MM.1S (cell line): ENCODE measurements at regions not wholly inside any gene's neighbourhood (a gene's known extent, or its start where the extent isn't known, plus 50 kb on each side); places are given as distances from the start of the nearest gene placed in this dataset.
"Not testable (repeated sequence)": the region's sequence is repeated elsewhere in the genome, so short reads cannot be mapped to it uniquely, and the experiment has no call there.

Source experiments
- EZH2 ChIP-seq: fragments of 300-600 bp; sonication (generic); optimal IDR thresholded peaks from 2 replicates; pipeline ENCODE3; 2017; ENCODE audit warnings: low read depth, mild to moderate bottlenecking, antibody characterized with exemption, low read length, mixed read lengths
- TF ChIP-seq, protein P1 (sequence below): fragments of 300-600 bp; sonication (generic); IDR thresholded peaks from 2 replicates; pipeline ENCODE4 v1.5.1; 2016; ENCODE audit warnings: antibody characterized with exemption, low read length, mixed read lengths

DNA sequence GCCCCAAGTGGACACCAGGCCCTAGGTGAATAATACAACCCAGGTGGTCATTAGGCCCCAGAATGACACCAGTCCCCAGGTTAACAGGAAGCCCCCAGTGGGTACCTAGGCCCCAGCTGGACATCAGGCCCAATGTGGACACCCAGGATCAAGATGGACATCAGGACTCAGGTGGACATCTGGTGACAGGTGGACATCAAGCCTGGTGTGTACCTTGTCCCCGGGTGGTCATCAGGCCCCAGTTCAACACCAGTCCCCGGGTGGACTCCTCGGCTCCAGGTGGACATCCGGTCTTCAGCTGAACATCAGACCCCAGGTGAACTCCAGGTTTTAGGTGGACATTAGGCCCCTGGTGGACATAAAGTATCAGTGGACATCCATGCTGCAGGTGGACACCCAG, 524.6 kb downstream of the FOXD4L4 start:
- TF ChIP-seq, protein P1, sequence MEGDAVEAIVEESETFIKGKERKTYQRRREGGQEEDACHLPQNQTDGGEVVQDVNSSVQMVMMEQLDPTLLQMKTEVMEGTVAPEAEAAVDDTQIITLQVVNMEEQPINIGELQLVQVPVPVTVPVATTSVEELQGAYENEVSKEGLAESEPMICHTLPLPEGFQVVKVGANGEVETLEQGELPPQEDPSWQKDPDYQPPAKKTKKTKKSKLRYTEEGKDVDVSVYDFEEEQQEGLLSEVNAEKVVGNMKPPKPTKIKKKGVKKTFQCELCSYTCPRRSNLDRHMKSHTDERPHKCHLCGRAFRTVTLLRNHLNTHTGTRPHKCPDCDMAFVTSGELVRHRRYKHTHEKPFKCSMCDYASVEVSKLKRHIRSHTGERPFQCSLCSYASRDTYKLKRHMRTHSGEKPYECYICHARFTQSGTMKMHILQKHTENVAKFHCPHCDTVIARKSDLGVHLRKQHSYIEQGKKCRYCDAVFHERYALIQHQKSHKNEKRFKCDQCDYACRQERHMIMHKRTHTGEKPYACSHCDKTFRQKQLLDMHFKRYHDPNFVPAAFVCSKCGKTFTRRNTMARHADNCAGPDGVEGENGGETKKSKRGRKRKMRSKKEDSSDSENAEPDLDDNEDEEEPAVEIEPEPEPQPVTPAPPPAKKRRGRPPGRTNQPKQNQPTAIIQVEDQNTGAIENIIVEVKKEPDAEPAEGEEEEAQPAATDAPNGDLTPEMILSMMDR = not testable (repeated sequence)
- TF ChIP-seq EZH2 = not testable (repeated sequence)
